Prostate gland (tissue), 2 donors: ENCODE measurements at regions not wholly inside any gene's neighbourhood (a gene's known extent, or its start where the extent isn't known, plus 50 kb on each side); places are given as distances from the start of the nearest gene placed in this dataset.

Experiments used
- CTCF ChIP-seq, 4 experiments: fragments of 200-600 bp in 2 of 4; fragments of 450-650 bp in 2 of 4; sonication (generic) in 2 of 4; IDR thresholded peaks; 1 replicate in 3 of 4; 2 replicates in 1 of 4; pipeline ENCODE4 v1.5.1; 2016 to 2019; ENCODE audit warnings: antibody characterized with exemption in 4 of 4, mild to moderate bottlenecking in 2 of 4, moderate library complexity in 2 of 4
- POLR2AphosphoS5 ChIP-seq: sonication (generic); formaldehyde crosslinking; IDR thresholded peaks from one replicate; pipeline ENCODE4 v1.6.1; 2017; ENCODE audit warnings: antibody characterized with exemption

- TF ChIP-seq CTCF (IDR thresholded peaks at IDR 0.05) (no peak), POLR2AphosphoS5 (no peak)
Observed at GRCh38 chr10:22833781-22834180, 94.1 kb upstream of the ARMC3 start.
